ENCODE measurements at regions not wholly inside any gene's neighbourhood (a gene's known extent, or its start where the extent isn't known, plus 50 kb on each side); places are given as distances from the start of the nearest gene placed in this dataset.

DNA sequence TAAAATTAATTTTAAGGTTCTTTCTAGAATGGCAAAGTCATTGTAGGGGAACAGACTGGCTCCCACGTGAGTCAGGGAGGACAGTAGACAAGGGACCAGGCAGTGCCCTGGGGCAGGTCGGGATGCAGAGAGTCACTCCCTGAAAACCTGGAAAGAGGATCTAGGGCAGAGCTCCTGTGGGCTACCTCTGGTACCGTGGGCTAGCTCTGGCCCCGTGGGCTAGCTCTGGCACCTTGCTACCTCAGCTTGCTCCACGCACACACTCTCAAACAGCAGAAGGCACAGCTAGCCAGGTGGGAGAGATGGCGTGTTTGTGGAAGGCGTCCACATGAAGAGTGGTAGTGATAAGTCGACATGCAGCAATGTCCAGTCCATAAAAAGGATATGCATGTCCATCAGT is 66.7 kb upstream of the ARHGEF7 start:
- no peak for DNase-seq (ENCODE audit: extremely low read depth, insufficient read length)
- Histone ChIP-seq H3K27me3 (replicated peaks; ENCODE audit: control insufficient read depth, insufficient read depth, low read length) (no peaks in the 10 kb centered on the region), H3K36me3 (ENCODE audit: control insufficient read depth, insufficient read depth, low read length) (no peaks in the 10 kb centered on the region), H3K4me3 (replicated peaks; ENCODE audit: low read depth, low read length) (no peak overlapping the region)
- no peak for TF ChIP-seq CTCF (IDR thresholded peaks at IDR 0.05; ENCODE audit: insufficient read depth, low read length, poor library complexity, severe bottlenecking)

GRCh38 chr13:111047326-111047725 is 67.8 kb upstream of the ARHGEF7 start:
- no peak overlapping the region for H3K4me3 ChIP-seq (replicated peaks; ENCODE audit: low read depth, low read length)
- no peak for DNase-seq (ENCODE audit: extremely low read depth, insufficient read length)
- TF ChIP-seq CTCF (IDR thresholded peaks at IDR 0.05; ENCODE audit: insufficient read depth, low read length, poor library complexity, severe bottlenecking): no peak
- H3K27me3 ChIP-seq (replicated peaks; ENCODE audit: control insufficient read depth, insufficient read depth, low read length): no peaks in the 10 kb centered on the region
- H3K36me3 ChIP-seq (ENCODE audit: control insufficient read depth, insufficient read depth, low read length): no peaks in the 10 kb centered on the region

DNA sequence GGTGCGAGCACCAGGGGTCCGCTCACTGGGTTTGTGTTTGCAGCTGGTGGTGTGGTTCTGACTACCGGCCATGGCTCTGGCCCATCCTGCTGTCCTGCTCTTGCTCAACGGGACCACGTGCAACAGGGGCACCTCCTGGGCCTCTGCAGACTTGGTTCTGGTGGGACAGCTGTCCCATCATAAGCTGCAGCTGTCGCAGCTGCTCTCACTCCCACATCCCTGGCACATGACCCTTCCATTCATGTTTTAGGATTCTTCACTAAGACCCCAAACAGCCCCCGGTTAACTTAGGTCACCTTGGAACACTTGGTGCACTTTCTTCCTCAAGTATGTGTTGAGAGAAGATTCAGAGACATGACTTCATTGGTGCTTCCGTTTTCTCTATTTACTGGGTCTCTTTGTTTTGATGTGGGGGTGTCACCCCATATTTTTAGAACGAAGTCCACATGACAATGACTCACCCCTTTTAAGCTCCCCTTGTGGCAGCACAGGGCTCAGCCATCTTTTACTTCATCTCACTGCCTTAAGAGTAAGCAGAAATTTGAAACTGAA is 68.4 kb upstream of the ARHGEF7 start:
- TF ChIP-seq CTCF (IDR thresholded peaks at IDR 0.05; ENCODE audit: insufficient read depth, low read length, poor library complexity, severe bottlenecking): peak; percentile 42

DNA sequence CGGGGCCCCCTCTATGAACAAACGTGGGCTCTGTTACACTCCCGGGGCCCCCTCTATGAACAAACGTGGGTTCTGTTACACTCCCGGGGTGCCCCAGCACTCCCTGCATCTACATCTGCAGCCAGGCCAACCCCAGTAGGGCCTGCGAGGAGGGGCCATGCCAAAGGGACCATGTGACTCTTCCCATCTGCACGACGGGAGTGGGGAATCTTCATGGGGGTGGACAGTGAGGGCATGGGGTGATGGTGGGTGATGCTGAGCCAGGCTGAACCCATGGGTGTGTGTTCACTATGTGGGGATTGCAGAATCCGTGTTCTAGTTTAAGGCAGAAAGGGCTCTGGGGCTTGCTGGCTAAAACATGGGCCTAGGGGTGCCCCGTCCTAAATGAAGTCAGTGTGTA is 69.9 kb upstream of the ARHGEF7 start:
- no peak for TF ChIP-seq CTCF (IDR thresholded peaks at IDR 0.05; ENCODE audit: insufficient read depth, low read length, poor library complexity, severe bottlenecking)
- DNase-seq (ENCODE audit: extremely low read depth, insufficient read length): no peak
- no peak overlapping the region for H3K4me3 ChIP-seq (replicated peaks; ENCODE audit: low read depth, low read length)
- 0 out of 2 replicates have a peak, but pooled peaks cover 2% of the 10 kb centered on the region for H3K27me3 ChIP-seq (replicated peaks; ENCODE audit: control insufficient read depth, insufficient read depth, low read length)
- no peaks in the 10 kb centered on the region for H3K36me3 ChIP-seq (ENCODE audit: control insufficient read depth, insufficient read depth, low read length)

More for the DNA sequence above, 68.4 kb upstream of the ARHGEF7 start:
- no peak for DNase-seq (ENCODE audit: extremely low read depth, insufficient read length)
- H3K36me3 ChIP-seq (ENCODE audit: control insufficient read depth, insufficient read depth, low read length): no peaks in the 10 kb centered on the region
- H3K4me3 ChIP-seq (replicated peaks; ENCODE audit: low read depth, low read length): no peak overlapping the region
- H3K27me3 ChIP-seq (replicated peaks; ENCODE audit: control insufficient read depth, insufficient read depth, low read length): 0 out of 2 replicates have a peak, but pooled peaks cover under 1% of the 10 kb centered on the region

DNA sequence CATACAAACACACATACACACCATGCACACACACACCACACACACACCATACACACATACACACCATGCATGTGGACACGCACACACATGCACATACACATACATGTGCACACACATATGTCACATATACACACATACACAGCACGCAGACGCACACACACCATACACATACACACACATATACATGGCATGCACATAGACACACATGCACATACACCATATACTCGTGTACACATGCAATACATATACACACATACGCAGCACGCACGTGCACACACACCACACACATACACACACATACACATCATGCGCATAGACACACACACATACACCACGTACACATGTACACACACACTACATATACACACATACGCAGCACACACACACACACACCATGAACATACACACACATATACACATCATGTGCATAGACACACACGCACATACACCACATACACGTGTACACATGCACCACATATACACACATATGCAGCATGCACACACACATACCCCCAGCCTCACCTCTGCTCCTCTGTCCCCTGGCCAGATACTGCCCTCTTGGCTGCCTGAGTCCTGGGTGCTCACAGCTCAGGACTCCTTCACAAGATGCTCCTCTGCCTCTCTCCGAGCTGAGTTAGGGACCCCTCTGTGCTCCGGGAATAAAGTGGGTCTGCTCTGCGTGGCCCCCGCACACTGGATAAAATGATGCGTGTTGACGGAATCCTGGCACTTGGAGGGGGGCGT is 70.9 kb upstream of the ARHGEF7 start:
- Histone ChIP-seq H3K27me3 (replicated peaks; ENCODE audit: control insufficient read depth, insufficient read depth, low read length) (0 out of 2 replicates have a peak, but pooled peaks cover 2% of the 10 kb centered on the region), H3K36me3 (ENCODE audit: control insufficient read depth, insufficient read depth, low read length) (no peaks in the 10 kb centered on the region), H3K4me3 (replicated peaks; ENCODE audit: low read depth, low read length) (no peak overlapping the region)
- no peak for TF ChIP-seq CTCF (IDR thresholded peaks at IDR 0.05; ENCODE audit: insufficient read depth, low read length, poor library complexity, severe bottlenecking)
- no peak for DNase-seq (ENCODE audit: extremely low read depth, insufficient read length)
